Activated CD4-positive, alpha-beta memory T cell treated with anti-CD3 and anti-CD28 coated beads, Interleukin-2, amount 10 ng/mL, durations not matched to agents 7 days and 5 days (primary cell): ENCODE measurements at regions not wholly inside any gene's neighbourhood (a gene's known extent, or its start where the extent isn't known, plus 50 kb on each side); places are given as distances from the start of the nearest gene placed in this dataset.
"Not testable (repeated sequence)": the region's sequence is repeated elsewhere in the genome, so short reads cannot be mapped to it uniquely, and the experiment has no call there.

Experiments used
- CTCF ChIA-PET: fragments of 350-600 bp; sonication (Branson Sonifier 250); formaldehyde crosslinking; loops from one replicate; lab custom pipeline; 2021; ENCODE audit warnings: antibody characterized with exemption, inconsistent platforms; lab: Charles Lee
- POLR2A ChIA-PET: fragments of 350-600 bp; sonication (Branson Sonifier 250); formaldehyde crosslinking; loops from one replicate; lab custom pipeline; 2021; ENCODE audit warnings: antibody characterized with exemption; lab: Charles Lee
- DNase-seq: peaks from one replicate; pipeline ENCODE4 v3.0.0-alpha.2; 2020
- H3K27ac Mint-ChIP-seq: one replicate; pipeline ENCODE4 v1.8.0; 2021; ENCODE audit warnings: mild to moderate bottlenecking, mixed read lengths
- H3K27me3 Mint-ChIP-seq: one replicate; pipeline ENCODE4 v1.8.0; 2021; ENCODE audit warnings: mixed read lengths
- H3K36me3 Mint-ChIP-seq: one replicate; pipeline ENCODE4 v1.8.0; 2021; ENCODE audit warnings: low read depth, mixed read lengths
- H3K4me1 Mint-ChIP-seq: one replicate; pipeline ENCODE4 v1.8.0; 2021; ENCODE audit warnings: mixed read lengths
- H3K4me3 Mint-ChIP-seq: one replicate; pipeline ENCODE4 v1.8.0; 2021; ENCODE audit warnings: mild to moderate bottlenecking, mixed read lengths
- H3K9me3 Mint-ChIP-seq: one replicate; pipeline ENCODE4 v1.8.0; 2021; ENCODE audit warnings: mixed read lengths

DNA sequence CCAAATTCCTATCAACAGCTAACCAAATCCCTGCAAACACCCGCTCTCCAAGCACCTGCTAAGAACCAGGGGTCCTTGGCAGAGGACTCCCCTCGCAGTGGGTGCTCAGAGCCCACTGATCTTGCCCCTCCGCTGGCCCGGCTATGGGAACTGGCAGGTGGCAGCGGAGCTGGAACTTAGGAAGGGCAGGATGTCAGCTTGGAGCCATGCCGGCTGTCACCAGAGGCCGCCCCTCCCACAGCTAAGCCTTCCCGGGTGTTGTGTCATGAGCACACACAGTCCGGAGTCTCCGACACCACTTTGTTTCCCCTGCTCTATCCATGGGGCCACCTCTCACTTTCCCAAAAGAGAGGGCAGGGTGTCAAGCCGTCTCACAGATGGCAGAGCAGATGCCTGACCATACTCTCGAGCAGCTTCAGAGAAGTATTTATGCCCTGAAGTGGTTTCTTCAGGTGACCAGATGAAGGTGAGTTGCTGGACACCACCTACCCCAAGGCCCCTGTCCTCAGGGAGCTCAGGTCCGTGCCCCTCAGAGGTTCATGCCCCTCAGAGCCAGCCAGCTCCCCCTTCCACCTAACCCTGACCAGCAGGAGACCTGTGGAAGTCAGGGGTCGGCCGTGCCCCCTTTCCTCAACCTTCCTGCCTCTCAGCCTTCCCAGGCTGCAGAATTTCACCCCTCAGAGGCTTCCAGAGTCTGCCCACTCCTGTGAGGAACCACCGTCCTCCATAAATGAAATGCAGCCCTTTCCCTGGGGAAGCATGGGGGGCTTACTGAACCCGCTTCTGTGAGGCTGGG is 545.7 kb upstream of the B3GAT1 start:
- Mint-ChIP-seq H3K4me1 (no peaks in the 10 kb centered on the region), H3K4me3 (no peak overlapping the region), H3K9me3 (no peaks in the 10 kb centered on the region), H3K36me3 (no peaks in the 10 kb centered on the region), H3K27ac (no peak overlapping the region), H3K27me3 (no peaks in the 10 kb centered on the region)
- POLR2A ChIA-PET = no interaction called here
- CTCF ChIA-PET = no interaction called here
- no peak for DNase-seq

DNA sequence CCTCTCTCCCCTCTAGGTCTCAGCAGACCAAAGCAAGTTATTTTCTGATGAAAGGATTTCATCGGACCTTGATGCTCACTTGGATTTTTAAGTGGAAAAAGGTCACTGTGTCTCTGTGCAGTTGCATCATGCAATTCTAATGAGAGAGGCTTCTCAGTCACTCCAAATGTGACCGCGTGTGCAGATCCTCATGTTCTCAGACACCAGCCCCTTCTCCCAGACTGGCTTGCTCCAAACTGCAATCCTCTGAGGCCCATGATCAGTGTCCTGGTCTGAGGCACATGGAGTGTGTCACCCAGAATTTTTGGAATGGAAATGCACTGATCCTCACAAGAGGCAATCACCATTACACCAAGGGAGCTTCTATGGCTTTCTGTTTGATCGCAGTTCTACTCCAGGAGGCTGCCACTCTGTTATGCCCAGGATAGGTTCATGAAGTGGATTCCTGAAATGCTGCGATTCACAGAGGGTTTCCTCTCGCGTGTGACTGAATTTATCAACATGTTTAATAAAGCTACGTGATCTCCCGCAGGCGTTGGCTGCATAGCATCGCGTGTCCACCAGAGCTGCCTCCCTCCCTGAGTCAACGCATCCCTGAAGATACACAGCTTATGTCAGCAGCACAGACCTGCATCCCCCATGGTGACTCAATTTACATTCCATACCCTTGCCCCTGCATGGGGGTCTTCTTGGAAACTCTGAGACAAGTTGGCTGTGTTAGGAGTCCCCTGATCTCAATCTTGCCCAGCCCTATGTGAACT is 544.6 kb upstream of the B3GAT1 start:
- no peaks in the 10 kb centered on the region for H3K27me3 Mint-ChIP-seq

DNA sequence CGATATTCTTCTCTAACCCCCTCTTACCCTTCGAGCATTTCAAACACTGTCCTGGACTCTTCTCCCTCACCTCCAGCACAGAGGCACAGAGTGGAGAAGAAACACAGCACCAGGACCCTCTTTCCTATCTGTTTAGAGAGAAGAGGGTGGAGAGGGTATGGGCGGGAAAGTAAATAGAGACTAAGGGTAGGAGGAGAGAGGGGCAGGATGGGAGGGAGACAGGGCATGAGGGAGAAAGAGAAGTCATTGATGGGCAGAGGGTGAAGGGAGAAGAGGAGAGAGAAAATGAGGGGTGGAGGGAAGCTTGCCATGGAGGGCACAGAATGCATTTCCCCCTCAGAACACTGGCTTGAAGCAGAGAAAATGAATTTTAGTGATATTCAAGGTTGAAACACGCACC is 543.9 kb upstream of the B3GAT1 start:
- POLR2A ChIA-PET, DNase-seq, H3K27ac Mint-ChIP-seq, H3K4me3 Mint-ChIP-seq, H3K4me1 Mint-ChIP-seq, H3K27me3 Mint-ChIP-seq, H3K36me3 Mint-ChIP-seq, CTCF ChIA-PET, H3K9me3 Mint-ChIP-seq: not testable (repeated sequence)

More for the DNA sequence above, 544.6 kb upstream of the B3GAT1 start:
- ChIA-PET POLR2A (no interaction called here), CTCF (no interaction called here)
- Mint-ChIP-seq H3K4me3 (no peak overlapping the region), H3K27ac (no peak overlapping the region), H3K4me1 (no peaks in the 10 kb centered on the region), H3K36me3 (no peaks in the 10 kb centered on the region), H3K9me3 (no peaks in the 10 kb centered on the region)
- DNase-seq = no peak

DNA sequence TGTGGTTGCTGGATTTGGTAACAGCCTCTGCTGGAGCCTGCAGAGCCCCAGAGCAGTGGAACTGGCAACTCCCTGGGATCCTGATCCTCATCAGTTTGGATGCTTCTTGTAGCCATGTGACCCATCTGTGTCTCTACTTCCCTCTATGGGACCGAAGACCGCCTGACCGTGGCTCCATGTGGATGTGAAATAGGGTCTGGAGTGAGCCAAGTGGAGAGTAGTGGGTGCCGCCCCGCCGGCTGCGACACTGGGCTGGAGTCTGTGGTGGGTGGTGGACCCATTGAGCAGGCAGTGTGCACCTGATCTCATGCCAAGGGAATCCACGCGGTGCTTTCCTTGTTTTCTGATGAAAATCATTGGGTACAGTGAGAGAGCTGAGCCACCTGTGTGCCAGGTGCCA is 543.2 kb upstream of the B3GAT1 start:
- Mint-ChIP-seq H3K4me1 (no peaks in the 10 kb centered on the region), H3K4me3 (no peak overlapping the region), H3K36me3 (no peaks in the 10 kb centered on the region), H3K9me3 (no peaks in the 10 kb centered on the region), H3K27ac (no peak overlapping the region), H3K27me3 (no peaks in the 10 kb centered on the region)
- POLR2A ChIA-PET = no interaction called here
- DNase-seq = no peak
- CTCF ChIA-PET = no interaction called here

DNA sequence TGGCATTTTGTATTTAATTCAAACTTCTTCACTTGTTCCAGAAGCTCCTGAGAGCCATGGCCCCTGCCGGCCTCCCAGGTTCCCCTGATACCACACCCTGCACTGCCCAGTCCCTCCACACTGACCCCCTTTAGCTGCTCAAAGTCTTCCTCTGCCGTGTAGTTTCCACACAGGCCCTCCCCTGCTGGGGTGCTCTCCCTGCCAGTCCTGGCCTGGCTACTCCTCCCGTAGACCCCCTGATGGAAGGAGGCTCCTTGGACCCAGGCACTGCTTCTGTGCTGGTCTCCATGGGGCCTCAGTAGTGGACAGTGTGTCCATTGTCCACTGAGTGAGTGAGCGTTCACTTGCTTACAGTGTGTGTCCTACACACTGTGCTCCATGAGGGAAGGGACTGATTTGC is 542.4 kb upstream of the B3GAT1 start:
- H3K27ac Mint-ChIP-seq, H3K9me3 Mint-ChIP-seq: not testable (repeated sequence)

DNA sequence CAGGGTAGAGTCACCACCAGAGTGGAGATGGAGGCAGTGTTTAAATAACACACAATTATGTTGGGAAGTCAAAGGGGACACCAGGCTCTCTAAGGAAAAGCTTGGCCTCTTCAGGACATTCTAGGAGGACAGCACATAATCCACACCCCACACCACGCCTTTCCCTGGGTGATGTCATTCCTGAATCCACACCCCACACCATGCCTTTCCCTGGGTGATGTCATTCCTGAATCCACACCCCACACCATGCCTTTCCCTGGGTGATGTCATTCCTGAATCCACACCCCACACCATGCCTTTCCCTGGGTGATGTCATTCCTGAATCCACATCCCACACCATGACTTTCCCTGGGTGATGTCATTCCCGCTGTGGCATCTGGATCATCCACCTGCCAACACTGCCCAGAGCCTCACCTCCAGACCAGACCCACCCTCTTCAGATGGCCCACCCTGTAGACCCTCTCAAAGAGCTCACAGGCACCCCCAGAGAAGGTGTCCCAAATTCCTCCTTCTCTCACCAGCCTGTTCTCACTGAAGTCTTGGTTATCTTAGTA is 541.5 kb upstream of the B3GAT1 start:
- H3K27ac Mint-ChIP-seq, H3K4me1 Mint-ChIP-seq, CTCF ChIA-PET, H3K27me3 Mint-ChIP-seq, DNase-seq, POLR2A ChIA-PET, H3K9me3 Mint-ChIP-seq, H3K4me3 Mint-ChIP-seq, H3K36me3 Mint-ChIP-seq: not testable (repeated sequence)

More for the DNA sequence above, 542.4 kb upstream of the B3GAT1 start:
- H3K27me3 Mint-ChIP-seq, DNase-seq, H3K4me3 Mint-ChIP-seq, POLR2A ChIA-PET, H3K4me1 Mint-ChIP-seq, H3K36me3 Mint-ChIP-seq, CTCF ChIA-PET: not testable (repeated sequence)

DNA sequence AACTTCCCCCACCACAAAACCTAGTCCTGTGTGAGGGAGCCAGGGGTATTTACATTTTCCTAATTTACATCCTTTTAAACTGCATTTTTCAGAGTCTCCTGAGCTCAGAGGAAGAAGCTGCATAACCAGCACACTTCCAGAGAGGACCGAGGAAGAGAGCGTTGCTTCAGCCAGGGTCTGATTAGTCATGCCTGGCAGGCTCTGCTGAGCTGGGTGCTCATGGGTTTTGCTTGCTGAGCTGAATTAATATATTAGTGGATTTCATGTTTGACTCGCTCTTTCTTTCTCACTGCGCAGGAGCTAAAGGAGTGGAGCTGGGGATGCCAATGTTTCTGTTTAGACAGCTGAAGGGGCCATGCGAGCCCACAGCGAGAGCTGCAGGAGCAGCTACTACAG is 539.3 kb upstream of the B3GAT1 start:
- Mint-ChIP-seq H3K4me1 (no peaks in the 10 kb centered on the region), H3K9me3 (no peaks in the 10 kb centered on the region), H3K36me3 (no peaks in the 10 kb centered on the region), H3K4me3 (no peak overlapping the region), H3K27me3 (no peaks in the 10 kb centered on the region), H3K27ac (no peak overlapping the region)
- CTCF ChIA-PET = no interaction called here
- POLR2A ChIA-PET = no interaction called here
- DNase-seq = no peak

DNA sequence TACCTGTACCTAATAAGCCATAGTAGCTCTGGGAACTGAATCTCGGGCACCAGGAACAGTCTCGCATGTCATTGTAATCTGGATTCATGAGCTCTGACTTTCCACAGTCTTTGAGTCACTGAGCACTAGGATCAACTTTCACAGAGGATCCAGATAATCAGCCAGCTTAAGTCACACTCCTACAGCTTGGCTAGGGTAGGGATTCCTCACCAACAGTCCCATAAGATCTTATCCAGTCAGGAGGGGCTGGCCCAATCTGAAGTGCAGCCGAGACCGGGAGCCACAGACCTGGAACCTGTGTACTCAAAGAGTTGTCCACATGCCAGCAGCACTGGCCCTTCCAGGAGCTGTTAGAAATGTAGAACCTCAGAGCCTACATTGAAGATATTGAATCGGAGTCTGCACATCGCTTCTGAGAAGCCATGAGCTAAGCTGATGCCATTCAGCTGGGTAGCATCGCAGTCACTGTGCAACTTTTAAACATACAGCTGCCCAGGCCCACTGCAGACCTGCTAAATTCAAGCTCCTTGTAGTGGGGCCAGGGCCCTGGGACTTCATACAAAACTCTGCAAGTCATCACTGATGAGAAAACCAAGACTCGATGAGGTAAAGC is 538.8 kb upstream of the B3GAT1 start:
- H3K36me3 Mint-ChIP-seq = no peaks in the 10 kb centered on the region
- H3K27ac Mint-ChIP-seq = no peak overlapping the region
- no peaks in the 10 kb centered on the region for H3K9me3 Mint-ChIP-seq
- no peak overlapping the region for H3K4me3 Mint-ChIP-seq
- H3K27me3 Mint-ChIP-seq = no peaks in the 10 kb centered on the region
- ChIA-PET CTCF (no interaction called here), POLR2A (no interaction called here)
- no peak for DNase-seq
- H3K4me1 Mint-ChIP-seq = no peaks in the 10 kb centered on the region

DNA sequence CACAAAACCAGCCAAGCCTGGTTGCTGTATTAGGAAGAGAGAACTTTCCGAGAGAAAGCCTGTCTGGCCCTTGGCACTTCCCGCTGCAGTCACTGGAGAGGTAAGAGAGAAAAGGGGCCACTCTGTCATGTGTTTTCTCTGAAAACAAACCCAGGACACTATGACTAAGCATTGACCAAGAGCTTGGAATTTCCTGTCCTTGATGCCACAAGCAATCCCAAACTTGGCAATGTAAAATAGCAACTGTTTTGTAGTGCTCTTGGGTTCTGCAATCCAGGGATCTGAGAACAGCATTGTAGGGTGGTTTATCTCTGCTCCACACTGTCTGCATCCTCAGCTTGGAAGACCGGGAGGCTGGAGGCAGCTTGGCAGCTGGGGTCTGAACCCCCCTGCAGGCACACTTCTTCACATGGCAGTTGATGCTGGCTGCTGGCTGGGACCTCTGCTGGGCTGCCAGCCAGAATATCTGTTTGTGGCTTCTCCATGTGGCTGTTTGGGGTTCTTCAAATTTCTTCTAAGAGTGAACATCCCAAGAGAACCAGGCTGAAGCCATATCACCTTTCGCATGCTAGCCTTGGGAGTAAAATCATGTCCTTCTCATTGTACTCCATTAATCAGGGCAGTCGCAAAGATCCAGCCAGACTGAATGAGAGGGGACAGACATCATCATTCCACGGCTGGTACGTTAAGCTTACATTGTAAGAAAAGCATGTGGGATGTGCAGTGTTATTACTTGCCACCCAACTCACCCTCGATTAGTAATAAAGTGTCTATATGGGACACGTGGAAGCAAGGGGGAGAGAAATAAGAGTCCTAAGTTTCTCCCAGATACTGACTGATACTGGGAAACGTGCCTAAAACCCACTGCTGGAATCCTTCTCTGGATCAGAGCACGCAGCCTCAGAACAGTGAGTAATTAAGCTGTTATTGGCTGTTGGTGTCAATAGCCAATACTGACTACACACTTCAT is 537.4 kb upstream of the B3GAT1 start:
- Mint-ChIP-seq H3K27me3 (no peaks in the 10 kb centered on the region), H3K4me1 (no peaks in the 10 kb centered on the region), H3K4me3 (no peak overlapping the region), H3K9me3 (no peaks in the 10 kb centered on the region), H3K36me3 (no peaks in the 10 kb centered on the region), H3K27ac (no peak overlapping the region)
- CTCF ChIA-PET = no interaction called here
- DNase-seq = no peak
- POLR2A ChIA-PET = no interaction called here

DNA sequence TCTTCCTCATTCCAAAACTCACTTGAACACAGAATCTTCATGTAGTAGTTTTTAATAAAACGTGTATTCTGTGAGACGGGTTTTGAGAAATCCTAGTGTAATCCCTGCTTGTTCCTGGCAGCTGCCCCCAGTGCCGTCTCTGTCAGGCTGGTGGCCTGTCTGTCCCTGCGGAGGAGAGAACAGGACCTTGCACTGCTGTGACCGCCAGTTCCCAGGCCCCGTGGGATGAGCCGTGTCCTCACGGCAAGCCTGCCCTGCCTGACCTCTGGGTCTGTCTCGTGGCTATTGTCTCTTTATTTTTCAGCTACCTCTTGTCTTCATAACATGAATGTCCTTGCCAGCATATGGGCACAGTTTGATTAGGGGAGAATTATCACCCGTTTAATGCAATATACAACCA is 535.5 kb upstream of the B3GAT1 start:
- Mint-ChIP-seq H3K4me1 (no peaks in the 10 kb centered on the region), H3K4me3 (no peak overlapping the region), H3K27me3 (no peaks in the 10 kb centered on the region), H3K9me3 (no peaks in the 10 kb centered on the region), H3K27ac (no peak overlapping the region), H3K36me3 (no peaks in the 10 kb centered on the region)
- ChIA-PET CTCF (no interaction called here), POLR2A (no interaction called here)
- DNase-seq = no peak

DNA sequence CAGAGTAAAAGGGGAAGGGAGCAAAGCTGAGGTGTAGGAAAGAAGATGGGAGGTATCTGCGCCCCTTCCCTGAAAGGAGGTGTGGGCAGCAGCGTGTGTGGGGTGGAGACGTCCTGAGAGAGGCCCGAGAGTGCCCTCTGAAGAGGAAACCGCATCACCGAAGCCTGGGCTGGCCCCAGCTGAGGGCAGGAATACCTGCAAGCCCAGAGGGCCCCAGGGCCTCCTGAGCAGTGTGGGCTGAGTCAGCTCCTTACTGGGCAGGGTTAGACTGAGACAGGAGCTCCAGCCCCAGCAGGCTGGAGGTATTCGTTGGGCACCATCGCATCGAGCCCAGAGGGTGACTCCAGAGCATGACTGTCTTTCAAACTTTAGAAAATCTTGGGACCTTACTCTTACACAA is 534.0 kb upstream of the B3GAT1 start:
- no peaks in the 10 kb centered on the region for H3K27me3 Mint-ChIP-seq
- H3K36me3 Mint-ChIP-seq = no peaks in the 10 kb centered on the region
- no peak for DNase-seq
- H3K4me3 Mint-ChIP-seq = no peak overlapping the region
- no peak overlapping the region for H3K27ac Mint-ChIP-seq
- POLR2A ChIA-PET = no interaction called here
- no peaks in the 10 kb centered on the region for H3K9me3 Mint-ChIP-seq
- no peaks in the 10 kb centered on the region for H3K4me1 Mint-ChIP-seq
- CTCF ChIA-PET = no interaction called here

DNA sequence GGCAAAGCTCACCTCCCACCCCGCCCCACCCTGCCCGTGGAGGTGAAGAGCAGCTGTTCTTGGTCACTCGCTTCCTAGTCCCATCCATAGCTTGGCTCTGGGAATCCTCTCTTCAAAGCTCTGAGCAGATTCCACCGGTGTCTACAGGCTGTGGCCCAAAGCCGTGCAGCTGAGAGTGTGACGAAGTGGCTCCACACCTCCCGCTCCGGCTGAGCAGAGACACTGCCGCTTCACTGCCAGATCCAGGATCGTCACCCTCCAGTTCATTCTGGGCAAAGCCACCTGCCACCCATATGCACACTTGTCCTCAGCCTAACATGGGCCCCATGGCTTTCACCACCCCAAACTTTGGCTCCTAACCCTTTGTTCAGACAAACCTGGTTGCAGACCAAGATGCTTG is 532.9 kb upstream of the B3GAT1 start:
- Mint-ChIP-seq H3K4me1 (no peaks in the 10 kb centered on the region), H3K9me3 (no peaks in the 10 kb centered on the region), H3K27me3 (no peaks in the 10 kb centered on the region), H3K4me3 (no peak overlapping the region), H3K27ac (no peak overlapping the region), H3K36me3 (no peaks in the 10 kb centered on the region)
- DNase-seq = no peak
- ChIA-PET CTCF (no interaction called here), POLR2A (no interaction called here)
